BJ (cell line): ENCODE measurements at regions not wholly inside any gene's neighbourhood (a gene's known extent, or its start where the extent isn't known, plus 50 kb on each side); places are given as distances from the start of the nearest gene placed in this dataset.
"Not testable (repeated sequence)": the region's sequence is repeated elsewhere in the genome, so short reads cannot be mapped to it uniquely, and the experiment has no call there.

Experiments
- CTCF ChIA-PET: fragments of 350-600 bp; formaldehyde crosslinking; extraction: SDS; loops from one replicate; lab custom pipeline; 2021; ENCODE audit warnings: antibody characterized with exemption, inconsistent platforms; lab: Yijun Ruan, JAX
- POLR2A ChIA-PET: fragments of 300-600 bp; sonication (Branson Sonifier 250); formaldehyde crosslinking; extraction: SDS; loops from one replicate; lab custom pipeline; 2021; ENCODE audit warnings: antibody characterized with exemption; lab: Charles Lee
- DNase-seq: peaks from one replicate; pipeline ENCODE4 v3.0.0-alpha.2; 2011; ENCODE audit warnings: low read depth
- H3K27me3 ChIP-seq: 2 replicates; pipeline ENCODE4 v1.6.0; 2011; ENCODE audit warnings: low read length; ENCODE audit not compliant: control insufficient read depth, insufficient read depth
- H3K36me3 ChIP-seq: 2 replicates; pipeline ENCODE4 v1.5.1; 2011; ENCODE audit warnings: low read length; ENCODE audit not compliant: control insufficient read depth, insufficient read depth
- H3K4me3 ChIP-seq: 2 replicates; pipeline ENCODE4 v1.5.1; 2011; ENCODE audit warnings: low read depth, mild to moderate bottlenecking, control low read depth, low read length
- CTCF ChIP-seq: IDR thresholded peaks from 2 replicates; pipeline ENCODE4 v1.5.1; 2011; ENCODE audit warnings: low read depth, mild to moderate bottlenecking, control low read depth, inconsistent platforms, low read length, moderate library complexity; ENCODE audit not compliant: insufficient read depth

DNA sequence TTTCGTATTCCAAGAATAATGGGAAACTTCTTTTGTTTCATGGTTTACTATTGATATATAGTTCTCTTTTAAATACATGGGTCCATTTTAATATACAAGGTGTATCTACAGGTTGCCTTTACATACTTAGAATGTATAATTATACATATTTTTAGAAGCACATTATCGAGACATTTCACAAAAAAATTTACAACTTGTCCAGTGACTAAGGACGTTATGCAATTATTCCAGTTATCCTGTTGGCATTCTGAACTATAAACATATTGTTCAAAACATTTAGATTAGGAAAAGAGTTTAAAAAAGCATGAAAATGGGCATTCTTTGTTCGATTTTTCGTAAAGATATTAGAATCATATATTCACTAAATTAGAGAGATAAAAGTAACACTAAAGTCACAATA is 344.6 kb upstream of the TMEFF2 start:
- no peaks in the 10 kb centered on the region for H3K27me3 ChIP-seq
- H3K4me3 ChIP-seq: no peak overlapping the region
- no peak for TF ChIP-seq CTCF
- DNase-seq: no peak
- ChIA-PET CTCF (no interaction called here), POLR2A (no interaction called here)
- H3K36me3 ChIP-seq: no peaks in the 10 kb centered on the region

- no peak for DNase-seq
- CTCF ChIA-PET: no interaction called here
- TF ChIP-seq CTCF: no peak
Measured at GRCh38 chr2:192536922-192537624, 342.3 kb upstream of the TMEFF2 start.

DNA sequence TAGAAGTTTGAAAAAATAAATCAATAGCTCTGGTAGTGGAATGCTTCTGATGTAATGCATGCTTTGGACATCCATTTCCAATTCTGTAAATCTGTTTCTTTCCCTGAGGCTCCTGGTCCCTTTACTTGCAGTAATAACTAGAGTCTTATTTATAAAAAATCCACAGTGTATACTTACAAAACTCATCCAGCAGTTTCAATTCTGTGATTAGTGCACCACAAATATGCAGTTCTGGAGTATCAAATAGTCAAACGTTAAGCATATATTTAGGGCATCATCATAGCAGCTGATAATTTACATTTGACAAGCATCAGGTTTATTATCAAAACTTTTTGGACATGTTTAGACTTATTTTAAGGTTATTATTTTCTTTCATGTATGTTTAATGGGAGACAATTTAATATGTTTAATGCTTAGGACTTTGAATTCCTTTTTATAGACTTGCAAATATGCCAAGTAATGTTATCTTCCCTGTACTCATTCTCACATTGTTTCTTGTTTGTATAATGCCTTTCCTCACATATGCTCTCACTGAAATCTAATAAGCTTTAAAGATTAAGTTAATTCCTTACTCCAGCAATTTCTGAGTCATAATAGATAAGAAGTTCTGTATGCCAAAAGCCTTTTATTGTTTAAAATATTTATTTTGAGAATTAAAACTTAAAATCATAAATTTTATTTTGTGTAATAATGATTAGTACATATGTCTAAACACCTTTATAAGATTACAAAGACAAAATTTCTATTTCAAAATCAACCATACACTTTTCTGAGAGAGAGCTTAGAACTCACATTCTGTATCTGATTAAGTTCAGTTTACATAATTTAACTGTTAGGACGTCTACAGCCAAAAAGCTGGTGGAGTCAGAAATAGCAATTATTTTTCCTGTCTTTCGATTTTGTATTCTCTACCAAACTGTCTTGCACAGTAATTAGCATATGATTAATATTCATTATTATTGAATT is 341.5 kb upstream of the TMEFF2 start:
- Histone ChIP-seq H3K27me3 (no peaks in the 10 kb centered on the region), H3K4me3 (no peak overlapping the region), H3K36me3 (no peaks in the 10 kb centered on the region)
- no peak for DNase-seq
- CTCF ChIA-PET: no interaction called here
- POLR2A ChIA-PET: no interaction called here
- no peak for TF ChIP-seq CTCF

More at GRCh38 chr2:192536922-192537624, 342.3 kb upstream of the TMEFF2 start:
- POLR2A ChIA-PET: no interaction called here
- Histone ChIP-seq H3K4me3 (no peak overlapping the region), H3K36me3 (no peaks in the 10 kb centered on the region), H3K27me3 (no peaks in the 10 kb centered on the region)

DNA sequence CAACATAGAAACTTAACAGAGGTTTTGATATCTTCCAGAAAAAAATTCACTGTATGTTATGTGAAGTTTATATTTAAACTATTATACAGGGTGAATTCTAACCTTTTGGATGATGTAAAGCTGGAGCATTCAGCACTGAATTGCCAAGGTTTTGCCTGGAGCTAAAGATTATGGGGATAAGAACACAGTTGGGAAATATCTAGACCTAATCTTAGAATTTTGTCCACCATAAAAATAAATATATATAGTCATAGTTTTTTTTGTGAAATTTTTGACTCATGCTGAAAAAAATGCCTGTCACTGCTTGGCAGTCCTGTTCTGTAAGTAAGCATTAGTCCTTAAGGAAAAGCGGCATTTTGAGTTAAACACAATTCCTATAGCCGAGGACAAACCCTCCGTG is 339.3 kb upstream of the TMEFF2 start:
- Histone ChIP-seq H3K27me3 (no peaks in the 10 kb centered on the region), H3K36me3 (no peaks in the 10 kb centered on the region), H3K4me3 (no peak overlapping the region)
- DNase-seq: no peak
- no peak for TF ChIP-seq CTCF
- CTCF ChIA-PET: no interaction called here
- POLR2A ChIA-PET: no interaction called here

DNA sequence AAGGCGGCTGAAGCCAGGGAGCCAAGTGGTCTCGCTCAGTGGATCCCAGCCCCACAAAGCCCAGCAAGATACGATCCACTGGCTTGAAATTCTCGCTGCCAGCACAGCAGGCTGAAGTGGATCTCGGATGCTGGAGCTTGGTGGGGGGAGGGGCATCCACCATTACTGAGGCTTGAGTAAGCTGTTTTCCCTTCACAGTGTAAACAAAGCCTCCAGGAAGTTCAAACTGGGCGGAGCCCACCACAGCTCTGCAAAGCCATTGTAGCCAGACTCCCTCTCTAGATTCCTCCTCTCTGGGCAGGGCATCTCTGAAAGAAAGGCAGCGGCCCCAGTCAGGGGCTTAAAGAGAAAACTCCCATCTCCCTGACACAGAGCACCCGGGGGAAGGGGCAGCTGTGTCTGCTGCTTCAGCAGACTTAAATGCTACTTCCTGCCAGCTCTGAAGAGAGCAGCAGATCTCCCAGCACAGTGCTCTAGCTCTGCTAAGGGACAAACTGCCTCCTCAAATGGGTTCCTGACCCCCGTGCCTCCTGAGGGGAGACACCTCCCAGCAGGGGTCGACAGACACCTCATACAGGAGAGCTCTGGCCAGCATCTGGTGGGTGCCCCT is 330.0 kb upstream of the TMEFF2 start:
- POLR2A ChIA-PET, DNase-seq, H3K36me3 ChIP-seq, H3K4me3 ChIP-seq, CTCF ChIA-PET, H3K27me3 ChIP-seq: not testable (repeated sequence)

GRCh38 chr2:192524214-192524613 is 329.5 kb upstream of the TMEFF2 start:
- CTCF ChIA-PET, DNase-seq, H3K27me3 ChIP-seq, H3K36me3 ChIP-seq, H3K4me3 ChIP-seq, POLR2A ChIA-PET: not testable (repeated sequence)
